HG02870 (cell line): ENCODE measurements at regions not wholly inside any gene's neighbourhood (a gene's known extent, or its start where the extent isn't known, plus 50 kb on each side); places are given as distances from the start of the nearest gene placed in this dataset.
"Not testable (repeated sequence)": the region's sequence is repeated elsewhere in the genome, so short reads cannot be mapped to it uniquely, and the experiment has no call there.

Source experiments
- ATAC-seq: cut with Tn5 transposase; IDR thresholded peaks from one replicate; pipeline ENCODE4 v1.9.1; 2021; ENCODE audit warnings: mild to moderate bottlenecking, moderate library complexity; ENCODE audit not compliant: unreplicated experiment

GRCh38 chr4:187467224-187467623 lies 528.3 kb upstream of the ZFP42 start:
- no peak for ATAC-seq

GRCh38 chr4:187469627-187470026 lies 525.9 kb upstream of the ZFP42 start:
- ATAC-seq, result no peak

GRCh38 chr4:187470061-187470460 lies 525.5 kb upstream of the ZFP42 start:
- no peak for ATAC-seq

DNA sequence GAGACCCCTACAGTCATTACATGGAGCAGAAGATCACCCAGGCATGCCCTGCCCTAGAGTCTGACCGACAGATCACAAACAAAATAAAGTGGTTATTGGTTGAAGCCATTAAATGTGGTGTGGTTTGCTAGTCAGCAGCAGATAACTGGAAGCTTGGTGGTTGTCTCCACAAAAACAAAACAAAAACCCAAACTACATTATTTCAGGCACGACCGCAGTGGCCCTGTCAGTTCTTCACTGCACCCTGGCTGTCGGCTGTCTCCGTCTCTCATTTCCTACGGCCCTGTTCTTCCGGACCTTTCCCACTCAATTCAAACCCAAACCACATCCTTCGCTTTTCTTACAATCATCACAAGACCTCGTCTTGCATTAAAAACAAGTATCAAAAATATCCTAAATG lies 521.3 kb upstream of the ZFP42 start:
- no peak for ATAC-seq

GRCh38 chr4:187475901-187476300 lies 519.7 kb upstream of the ZFP42 start:
- ATAC-seq, result no peak

DNA sequence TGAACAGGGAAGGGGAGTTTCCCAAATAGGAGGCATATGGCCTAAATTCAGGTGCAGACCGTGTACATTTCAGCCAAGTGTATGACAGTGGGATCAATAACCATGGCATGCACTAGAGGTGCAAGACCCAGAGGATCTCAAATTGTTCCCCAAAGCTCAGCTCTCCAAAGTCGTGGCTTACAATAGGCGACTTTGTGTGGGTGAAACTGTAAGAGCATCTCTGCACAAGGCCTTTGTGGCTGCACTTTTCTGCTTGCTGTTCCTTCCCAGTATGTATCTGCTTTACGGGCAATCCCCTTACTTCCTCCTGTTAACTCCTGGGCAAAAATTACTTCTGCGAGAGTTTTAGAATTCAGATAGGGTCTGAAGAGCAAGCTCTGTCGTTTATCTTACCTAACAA lies 518.3 kb upstream of the ZFP42 start:
- no peak for ATAC-seq

DNA sequence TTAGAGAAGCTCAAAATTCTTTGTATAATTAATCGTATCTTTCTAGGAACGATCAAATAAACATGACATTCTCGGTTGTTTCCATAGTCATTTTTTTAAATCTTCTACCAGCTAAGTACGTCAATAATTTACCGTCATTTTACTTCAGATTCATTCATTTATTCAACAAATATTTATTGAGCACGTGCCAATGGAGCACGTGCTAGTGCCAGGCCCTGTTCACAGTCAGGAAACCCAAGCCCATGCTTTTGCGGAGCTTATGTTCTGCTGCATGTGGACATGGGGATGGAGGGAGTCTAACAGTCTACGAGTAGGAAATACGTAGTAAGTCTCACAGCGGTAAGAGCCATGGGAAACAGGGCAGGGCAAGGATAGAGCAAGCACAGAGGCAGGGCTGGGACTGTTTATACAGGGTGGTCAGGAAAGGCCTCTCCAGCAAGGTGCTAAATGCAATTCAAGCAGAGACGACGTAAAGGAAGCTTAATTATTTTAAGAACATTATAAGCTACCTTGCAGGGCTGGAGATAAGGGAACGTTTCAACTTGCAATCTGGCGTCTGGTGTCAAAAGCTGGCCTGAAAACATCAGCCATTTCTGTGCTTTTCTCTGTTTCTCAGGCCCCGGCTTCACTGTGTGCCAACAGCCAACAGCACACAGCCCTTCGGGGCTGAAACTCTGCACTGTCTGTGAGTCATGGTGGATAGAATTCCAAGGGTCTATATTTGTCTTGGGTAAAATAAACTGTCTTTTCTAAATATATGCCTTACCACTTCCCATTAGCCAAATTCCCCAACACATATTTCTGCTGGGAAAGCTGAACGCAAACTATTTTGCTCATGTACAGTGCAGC lies 517.1 kb upstream of the ZFP42 start:
- ATAC-seq, result no peak

DNA sequence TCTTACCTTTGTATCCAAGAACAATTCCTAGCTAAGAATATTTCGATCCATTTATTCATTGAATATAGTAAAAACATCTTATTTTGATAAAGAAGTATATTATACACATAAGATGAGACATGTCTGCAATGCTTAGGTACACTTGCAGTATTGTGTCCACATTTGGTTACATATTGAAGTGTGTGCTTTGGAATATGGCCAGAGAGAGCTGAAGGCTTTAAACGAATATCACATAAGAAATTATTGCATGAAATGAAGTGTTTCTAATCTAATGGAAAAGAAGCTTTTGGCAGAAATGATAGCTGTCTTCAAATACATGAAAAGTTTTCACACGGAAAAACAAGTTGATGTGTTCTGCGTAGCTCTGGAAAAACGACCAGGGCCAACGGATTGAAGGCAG lies 516.1 kb upstream of the ZFP42 start:
- no peak for ATAC-seq

DNA sequence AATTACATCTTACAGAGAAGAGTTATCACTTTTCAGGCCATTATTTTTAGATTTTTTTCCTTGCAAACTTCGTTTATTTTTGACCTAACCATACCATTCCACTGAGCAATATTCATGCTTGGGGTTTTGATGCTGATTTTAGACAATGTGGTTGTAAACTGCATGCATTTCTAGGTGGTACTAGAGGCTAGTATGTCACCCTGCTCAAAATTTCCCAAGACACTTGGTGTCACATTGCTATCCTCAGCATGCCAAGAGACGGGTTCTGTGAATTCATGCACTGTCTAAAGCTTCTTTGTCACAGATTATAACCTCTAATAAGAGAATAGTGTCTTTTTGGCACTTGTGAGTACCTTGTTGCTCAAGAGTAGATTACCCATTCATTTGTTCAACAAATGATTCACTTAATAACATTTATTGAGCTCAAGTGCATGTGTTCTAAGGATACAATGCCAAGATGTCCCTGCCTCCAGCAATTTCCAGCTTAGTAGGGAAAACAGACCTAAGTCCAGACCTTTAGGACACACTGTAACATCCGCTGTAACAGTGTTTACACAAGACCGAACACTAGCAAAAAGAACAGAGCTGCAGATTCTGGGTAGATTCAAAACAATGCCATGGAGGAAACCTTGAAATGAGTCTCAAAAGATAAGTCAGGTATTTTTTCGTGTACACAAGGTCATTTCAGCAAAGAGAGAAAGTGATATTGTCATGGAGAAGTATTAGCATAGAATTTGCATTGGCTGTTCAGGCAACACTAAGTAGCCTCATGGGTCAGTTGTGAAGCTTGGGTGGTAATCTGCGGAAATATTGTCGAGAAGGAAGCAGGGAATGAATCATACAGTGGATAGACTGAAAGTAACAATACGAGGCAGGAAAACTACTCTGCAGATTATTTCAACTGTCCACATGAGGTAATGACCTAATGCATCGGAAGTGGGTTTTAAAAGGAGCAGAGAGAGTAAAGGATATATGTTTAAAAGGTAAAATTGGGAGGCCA lies 515.1 kb upstream of the ZFP42 start:
- ATAC-seq, result no peak

DNA sequence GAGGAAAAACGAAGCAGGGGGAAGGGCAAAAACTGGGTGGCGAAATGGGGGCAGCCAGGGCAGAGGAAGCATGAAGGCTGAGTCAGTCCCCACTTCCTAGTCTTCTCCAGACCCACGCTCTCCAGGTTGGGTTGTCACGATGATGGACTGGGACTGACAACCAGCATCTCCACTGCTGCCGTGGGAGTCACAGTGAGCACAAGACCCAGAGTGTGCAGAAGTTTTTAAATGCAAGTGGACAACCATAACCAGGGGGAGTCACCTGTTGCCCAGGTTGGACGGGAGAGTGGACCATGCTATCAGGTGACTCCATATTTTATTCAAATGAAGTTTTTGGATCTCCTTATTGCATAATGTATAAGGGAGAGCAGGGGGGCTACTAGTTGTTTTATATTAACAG lies 511.4 kb upstream of the ZFP42 start:
- no peak for ATAC-seq

- ATAC-seq, result no peak
Measured at GRCh38 chr4:187485676-187486075, 509.9 kb upstream of the ZFP42 start.

- ATAC-seq, result no peak
Measured at GRCh38 chr4:187491286-187491685, 504.3 kb upstream of the ZFP42 start.

GRCh38 chr4:187491959-187492358 lies 503.6 kb upstream of the ZFP42 start:
- ATAC-seq, result no peak

- ATAC-seq, result no peak
Measured at GRCh38 chr4:187493661-187494060, 501.9 kb upstream of the ZFP42 start.

DNA sequence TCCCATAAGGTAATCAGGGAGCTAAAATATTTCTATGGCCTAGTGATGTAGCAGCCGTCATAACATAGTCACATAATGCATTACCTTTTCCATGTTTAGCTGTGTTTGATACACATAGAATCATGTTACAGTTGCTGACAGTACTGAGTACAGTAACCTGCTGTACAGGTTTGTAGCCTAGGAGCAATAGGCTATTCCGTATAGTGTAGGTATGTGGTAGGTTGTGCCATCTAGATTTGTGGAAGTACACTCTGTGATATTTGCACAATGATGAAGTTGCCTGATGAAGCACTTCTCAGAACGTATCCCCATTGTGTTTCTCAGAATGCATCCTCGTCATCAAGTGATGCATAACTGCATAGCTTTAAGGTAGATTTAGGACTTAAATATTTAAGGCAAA lies 495.6 kb upstream of the ZFP42 start:
- no peak for ATAC-seq

DNA sequence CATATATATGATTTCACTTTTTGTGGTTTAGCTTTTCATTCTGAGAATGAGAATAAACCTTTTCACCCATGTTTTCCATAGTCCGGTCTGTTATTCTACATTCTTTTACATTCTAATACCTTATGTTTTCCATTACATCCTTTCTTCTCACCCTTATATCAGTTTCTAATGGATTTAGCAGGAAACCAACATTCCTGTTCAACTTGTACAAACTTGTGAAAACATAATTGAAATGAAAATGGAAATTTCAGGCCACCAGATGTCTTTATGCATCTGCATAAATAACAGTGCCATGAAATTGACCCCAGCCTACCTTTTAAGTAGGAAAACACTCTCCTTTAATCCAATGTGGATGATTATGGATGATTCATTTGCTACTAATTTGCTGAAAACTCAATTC lies 494.8 kb upstream of the ZFP42 start:
- no peak for ATAC-seq

DNA sequence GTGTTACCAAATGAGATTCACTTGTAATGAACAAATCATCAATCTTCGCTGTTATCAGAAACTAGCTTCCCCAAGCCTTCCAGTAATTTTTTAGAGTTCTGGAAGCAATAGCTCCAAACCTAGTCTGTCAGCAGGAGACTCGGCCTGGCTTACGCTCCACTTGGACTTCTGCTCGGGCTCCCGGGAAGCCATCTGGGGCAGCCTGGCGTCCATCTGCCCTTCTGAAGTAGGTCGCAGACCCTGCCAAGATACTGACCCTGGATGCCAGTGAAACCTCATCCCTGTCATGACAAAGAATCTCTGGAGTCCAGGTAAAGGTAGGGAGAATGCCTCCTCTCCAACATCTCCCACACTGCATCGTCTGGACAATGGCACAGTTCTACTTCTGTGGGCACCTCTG lies 493.8 kb upstream of the ZFP42 start:
- no peak for ATAC-seq

DNA sequence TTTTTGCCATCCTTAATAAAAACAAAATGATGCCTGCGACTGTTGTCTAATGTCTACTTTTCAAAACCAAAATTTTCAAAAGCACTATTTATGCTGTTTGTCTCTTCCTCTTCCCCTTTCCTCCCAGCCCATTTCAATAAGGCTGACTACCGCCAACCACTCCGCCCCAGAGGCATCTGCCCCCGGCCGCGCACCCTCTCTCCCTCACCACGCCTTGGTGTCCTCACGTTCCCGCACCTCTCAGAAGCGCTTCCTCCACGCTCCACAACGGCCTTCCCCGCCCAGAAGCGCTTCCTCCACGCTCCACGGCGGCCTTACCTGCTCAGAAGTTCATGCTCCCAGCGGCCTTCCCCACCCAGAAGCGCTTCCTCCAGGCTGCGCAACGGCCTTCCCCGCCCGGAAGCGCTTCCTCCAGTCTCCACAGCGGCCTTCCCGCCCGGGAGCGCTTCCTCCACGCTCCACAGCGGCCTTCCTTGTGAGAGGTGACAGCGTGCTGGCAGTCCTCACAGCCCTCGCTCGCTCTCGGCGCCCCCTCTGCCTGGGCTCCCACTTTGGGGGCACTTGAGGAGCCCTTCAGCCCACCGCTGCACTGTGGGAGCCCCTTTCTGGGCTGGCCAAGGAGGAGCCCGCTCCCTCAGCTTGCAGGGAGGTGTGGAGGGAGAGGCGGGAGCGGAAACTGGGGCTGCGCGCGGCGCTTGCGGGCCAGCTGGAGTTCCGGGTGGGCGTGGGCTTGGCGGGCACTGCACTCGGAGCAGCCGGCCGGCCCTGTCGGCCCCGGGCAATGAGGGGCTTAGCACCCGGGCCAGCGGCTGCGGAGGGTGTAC lies 490.4 kb upstream of the ZFP42 start:
- ATAC-seq, result no peak

DNA sequence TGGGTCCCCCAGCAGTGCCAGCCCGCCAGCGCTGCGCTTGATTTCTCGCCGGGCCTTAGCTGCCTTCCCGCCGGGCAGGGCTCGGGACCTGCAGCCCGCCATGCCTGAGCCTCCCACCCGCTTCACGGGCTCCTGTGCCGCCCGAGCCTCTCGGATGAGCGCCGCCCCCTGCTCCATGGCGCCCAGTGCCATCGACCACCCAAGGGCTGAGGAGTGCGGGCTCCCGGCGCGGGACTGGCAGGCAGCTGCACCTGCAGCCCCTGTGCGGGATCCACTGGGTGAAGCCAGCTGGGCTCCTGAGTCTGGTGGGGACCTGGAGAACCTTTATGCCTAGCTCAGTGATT lies 489.8 kb upstream of the ZFP42 start:
- not testable (repeated sequence) for ATAC-seq

DNA sequence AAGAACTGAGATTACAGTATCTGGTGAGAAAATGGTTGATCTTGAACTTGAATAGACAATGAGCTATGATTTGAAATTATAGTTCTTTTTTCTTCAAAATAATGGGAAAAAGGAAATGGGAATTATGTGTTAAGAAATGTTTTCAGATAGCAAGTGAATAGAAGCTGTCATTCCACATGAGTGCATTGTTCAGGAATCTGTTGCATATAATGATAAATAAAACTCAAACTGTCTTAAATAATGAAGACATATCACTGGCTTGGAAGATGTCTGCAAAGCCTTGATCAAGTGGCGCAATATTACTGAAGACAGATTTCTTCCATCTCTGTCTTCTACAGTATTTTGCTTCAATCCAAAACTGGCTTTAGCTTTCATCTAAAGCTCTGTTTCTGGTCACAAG lies 479.3 kb upstream of the ZFP42 start:
- no peak for ATAC-seq

GRCh38 chr4:187541666-187542065 lies 453.9 kb upstream of the ZFP42 start:
- ATAC-seq, result no peak
